Ishikawa (cell line): ENCODE measurements at regions not wholly inside any gene's neighbourhood (a gene's known extent, or its start where the extent isn't known, plus 50 kb on each side); places are given as distances from the start of the nearest gene placed in this dataset.

Source experiments
- CEBPB ChIP-seq: IDR thresholded peaks from 2 replicates; pipeline ENCODE4 v1.6.1; 2012
- CREB1 ChIP-seq: IDR thresholded peaks from 2 replicates; pipeline ENCODE4 v1.6.1; 2012; ENCODE audit warnings: low read depth
- EGR1 ChIP-seq: IDR thresholded peaks from 2 replicates; pipeline ENCODE4 v1.6.1; 2012
- EP300 ChIP-seq: IDR thresholded peaks from 2 replicates; pipeline ENCODE4 v1.6.1; 2012; ENCODE audit warnings: borderline replicate concordance
- FOXM1 ChIP-seq: IDR thresholded peaks from 2 replicates; pipeline ENCODE4 v1.6.1; 2012; ENCODE audit warnings: low read depth, borderline replicate concordance
- NFIC ChIP-seq: IDR thresholded peaks from 2 replicates; pipeline ENCODE4 v1.6.1; 2012
- RAD21 ChIP-seq: IDR thresholded peaks from 2 replicates; pipeline ENCODE4 v1.6.1; 2012; ENCODE audit warnings: low read depth
- TAF1 ChIP-seq: IDR thresholded peaks from 2 replicates; pipeline ENCODE4 v1.6.1; 2012; ENCODE audit warnings: low read depth, mild to moderate bottlenecking
- TCF12 ChIP-seq: IDR thresholded peaks from 2 replicates; pipeline ENCODE4 v1.6.1; 2012; ENCODE audit warnings: low read depth
- TEAD4 ChIP-seq: IDR thresholded peaks from 2 replicates; pipeline ENCODE4 v1.6.1; 2012
- YY1 ChIP-seq: IDR thresholded peaks from 2 replicates; pipeline ENCODE4 v1.6.1; 2012; ENCODE audit warnings: low read depth
- ZBTB7A ChIP-seq: IDR thresholded peaks from 2 replicates; pipeline ENCODE4 v1.6.1; 2012; ENCODE audit warnings: low read depth
- TF ChIP-seq, protein P1 (sequence below): IDR thresholded peaks from 2 replicates; pipeline ENCODE4 v1.6.1; 2012
- TF ChIP-seq, protein P2 (sequence below): IDR thresholded peaks from 2 replicates; pipeline ENCODE4 v1.6.1; 2012; ENCODE audit warnings: low read depth, mild to moderate bottlenecking
- TF ChIP-seq, protein P3 (sequence below): IDR thresholded peaks from 2 replicates; pipeline ENCODE4 v1.6.1; 2012

DNA sequence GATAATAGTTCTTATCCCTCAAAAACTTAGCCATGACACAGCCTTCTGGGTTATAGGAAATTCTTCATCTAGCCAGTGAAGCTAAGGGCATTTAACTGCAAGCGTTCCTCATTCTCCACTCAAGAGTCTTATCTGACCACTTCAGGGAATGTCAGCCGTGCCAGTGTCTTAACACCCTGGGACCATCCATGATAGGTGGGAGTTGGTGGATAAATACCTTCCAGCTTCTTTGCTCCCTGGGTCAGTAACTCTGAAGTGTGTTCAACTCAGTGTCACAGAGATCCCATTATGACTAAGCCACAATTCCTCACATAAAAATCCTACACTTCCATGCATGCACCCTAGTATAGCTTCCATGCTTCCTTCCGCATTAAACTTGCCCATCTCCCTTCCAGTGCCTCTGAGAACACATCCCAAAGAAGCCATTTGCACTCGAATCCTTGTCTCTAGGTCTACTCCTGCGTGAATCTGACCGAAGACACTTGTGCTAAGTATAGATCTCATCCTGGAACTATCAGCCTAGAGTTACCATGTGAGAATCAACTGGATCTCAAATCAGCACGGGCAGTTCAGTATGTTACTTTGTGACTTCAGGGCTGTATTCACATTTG is 264.3 kb upstream of the MAF start:
- TF ChIP-seq TCF12 (no peak), CREB1 (no peak), NFIC (no peak), EP300 (no peak), YY1 (no peak), CEBPB (no peak), TEAD4 (no peak), RAD21 (no peak), EGR1 (no peak), ZBTB7A (no peak), TAF1 (no peak), FOXM1 (no peak)
- TF ChIP-seq, protein P1, sequence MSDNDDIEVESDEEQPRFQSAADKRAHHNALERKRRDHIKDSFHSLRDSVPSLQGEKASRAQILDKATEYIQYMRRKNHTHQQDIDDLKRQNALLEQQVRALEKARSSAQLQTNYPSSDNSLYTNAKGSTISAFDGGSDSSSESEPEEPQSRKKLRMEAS = no peak
- TF ChIP-seq, protein P2, sequence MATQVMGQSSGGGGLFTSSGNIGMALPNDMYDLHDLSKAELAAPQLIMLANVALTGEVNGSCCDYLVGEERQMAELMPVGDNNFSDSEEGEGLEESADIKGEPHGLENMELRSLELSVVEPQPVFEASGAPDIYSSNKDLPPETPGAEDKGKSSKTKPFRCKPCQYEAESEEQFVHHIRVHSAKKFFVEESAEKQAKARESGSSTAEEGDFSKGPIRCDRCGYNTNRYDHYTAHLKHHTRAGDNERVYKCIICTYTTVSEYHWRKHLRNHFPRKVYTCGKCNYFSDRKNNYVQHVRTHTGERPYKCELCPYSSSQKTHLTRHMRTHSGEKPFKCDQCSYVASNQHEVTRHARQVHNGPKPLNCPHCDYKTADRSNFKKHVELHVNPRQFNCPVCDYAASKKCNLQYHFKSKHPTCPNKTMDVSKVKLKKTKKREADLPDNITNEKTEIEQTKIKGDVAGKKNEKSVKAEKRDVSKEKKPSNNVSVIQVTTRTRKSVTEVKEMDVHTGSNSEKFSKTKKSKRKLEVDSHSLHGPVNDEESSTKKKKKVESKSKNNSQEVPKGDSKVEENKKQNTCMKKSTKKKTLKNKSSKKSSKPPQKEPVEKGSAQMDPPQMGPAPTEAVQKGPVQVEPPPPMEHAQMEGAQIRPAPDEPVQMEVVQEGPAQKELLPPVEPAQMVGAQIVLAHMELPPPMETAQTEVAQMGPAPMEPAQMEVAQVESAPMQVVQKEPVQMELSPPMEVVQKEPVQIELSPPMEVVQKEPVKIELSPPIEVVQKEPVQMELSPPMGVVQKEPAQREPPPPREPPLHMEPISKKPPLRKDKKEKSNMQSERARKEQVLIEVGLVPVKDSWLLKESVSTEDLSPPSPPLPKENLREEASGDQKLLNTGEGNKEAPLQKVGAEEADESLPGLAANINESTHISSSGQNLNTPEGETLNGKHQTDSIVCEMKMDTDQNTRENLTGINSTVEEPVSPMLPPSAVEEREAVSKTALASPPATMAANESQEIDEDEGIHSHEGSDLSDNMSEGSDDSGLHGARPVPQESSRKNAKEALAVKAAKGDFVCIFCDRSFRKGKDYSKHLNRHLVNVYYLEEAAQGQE = no peak
- TF ChIP-seq, protein P3, sequence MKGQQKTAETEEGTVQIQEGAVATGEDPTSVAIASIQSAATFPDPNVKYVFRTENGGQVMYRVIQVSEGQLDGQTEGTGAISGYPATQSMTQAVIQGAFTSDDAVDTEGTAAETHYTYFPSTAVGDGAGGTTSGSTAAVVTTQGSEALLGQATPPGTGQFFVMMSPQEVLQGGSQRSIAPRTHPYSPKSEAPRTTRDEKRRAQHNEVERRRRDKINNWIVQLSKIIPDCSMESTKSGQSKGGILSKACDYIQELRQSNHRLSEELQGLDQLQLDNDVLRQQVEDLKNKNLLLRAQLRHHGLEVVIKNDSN = no peak

DNA sequence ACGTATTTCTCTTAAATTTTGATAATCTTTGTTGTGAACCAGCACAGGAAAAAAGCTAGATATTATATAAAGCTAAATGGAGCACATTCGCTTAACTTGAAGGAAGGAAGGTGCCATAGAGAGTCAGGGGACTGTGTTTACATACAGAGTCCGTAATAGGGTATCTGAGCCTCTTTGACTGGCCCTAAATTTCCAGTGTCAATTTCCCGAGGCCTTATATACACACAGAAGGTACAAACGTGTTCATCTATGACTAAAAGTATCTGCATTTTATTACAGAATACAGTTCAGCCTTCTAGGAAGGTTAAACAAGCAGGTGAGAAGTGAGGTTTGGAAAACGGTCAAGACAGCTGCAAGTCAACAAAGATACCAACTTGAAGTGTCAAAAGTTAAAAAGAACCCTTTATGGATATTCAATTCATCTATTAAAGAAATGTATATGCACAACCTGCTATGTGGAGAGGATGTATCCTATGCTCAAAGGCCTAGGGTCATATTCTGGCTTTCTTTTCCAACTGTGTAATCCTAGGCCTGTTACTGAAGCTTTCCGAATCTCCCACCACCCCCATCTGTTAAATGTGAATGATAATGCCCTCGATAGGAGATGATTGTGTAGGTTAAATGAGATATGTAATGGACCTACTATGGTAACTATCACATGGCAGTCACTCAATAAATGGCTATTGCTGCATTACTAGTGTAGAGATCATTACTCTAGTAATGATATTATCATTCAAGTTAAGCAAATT is 263.7 kb upstream of the MAF start:
- TF ChIP-seq EP300 = no peak

DNA sequence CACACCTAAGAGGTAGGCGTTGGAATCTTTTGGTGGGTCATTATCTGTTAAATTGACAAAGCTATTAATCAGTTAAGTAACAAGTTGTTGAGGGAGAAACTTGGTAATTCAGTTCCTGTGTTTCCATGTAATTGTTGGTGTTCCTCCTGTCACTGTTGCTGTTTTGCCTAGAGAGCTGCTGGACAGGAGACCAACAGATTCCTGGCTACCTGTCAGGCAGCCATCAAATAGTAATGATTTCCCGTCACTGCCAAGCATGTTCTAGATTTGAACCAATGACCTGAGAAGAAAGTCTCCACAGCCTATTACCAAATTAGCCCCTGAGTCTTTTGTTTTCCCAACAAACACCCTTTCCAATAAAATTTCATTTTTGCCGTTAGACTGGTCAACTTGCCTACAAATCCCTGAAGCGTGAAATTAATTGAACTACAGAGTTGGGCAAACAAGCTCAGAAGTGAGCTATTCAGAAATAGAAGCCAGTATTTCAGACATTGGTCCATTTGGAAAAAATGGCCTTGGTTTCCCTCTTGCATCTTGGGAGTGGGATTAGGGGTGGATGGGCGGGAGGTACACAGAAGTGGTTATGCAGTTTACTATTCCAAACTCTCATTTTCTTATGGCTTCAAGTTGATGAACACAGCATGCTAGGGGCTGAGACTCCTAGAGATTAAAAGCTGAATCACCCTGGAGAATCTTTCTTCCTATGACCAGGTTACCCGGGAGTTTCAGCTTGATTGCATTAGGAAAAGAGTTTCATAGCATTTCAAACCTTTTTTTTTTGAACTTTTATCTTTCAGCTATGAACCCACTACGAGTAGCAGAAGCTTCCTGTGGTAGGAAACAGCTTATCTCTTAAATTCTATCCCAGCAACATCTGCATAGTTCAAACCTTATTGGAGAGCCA is 262.8 kb upstream of the MAF start:
- TF ChIP-seq ZBTB7A = no peak
- TF ChIP-seq CREB1 = no peak

DNA sequence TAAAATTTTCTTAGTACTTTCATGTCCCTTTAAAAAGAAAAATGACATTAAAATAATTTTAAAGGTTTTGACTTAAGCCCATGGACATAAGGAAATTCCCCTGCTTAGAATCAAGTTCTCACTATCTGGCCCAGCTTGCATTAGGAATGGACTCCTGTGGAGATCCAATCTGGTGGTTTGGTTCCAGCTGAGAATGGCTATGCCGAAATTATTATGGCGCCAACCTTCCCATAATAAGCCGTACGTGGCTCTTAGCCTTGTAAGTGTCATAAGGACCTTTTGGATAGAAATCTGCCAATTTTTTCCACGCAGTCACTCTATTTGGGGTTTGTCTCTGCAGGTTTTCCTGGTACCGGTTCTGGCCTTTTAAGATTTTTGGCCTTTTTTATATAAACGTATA is 262.1 kb upstream of the MAF start:
- TF ChIP-seq CREB1 = no peak
- no peak for TF ChIP-seq TCF12
- no peak for TF ChIP-seq EGR1
- TF ChIP-seq, protein P1 = no peak
- no peak for TF ChIP-seq EP300
- TF ChIP-seq, protein P2 = no peak
- TF ChIP-seq ZBTB7A = no peak
- no peak for TF ChIP-seq RAD21
- no peak for TF ChIP-seq TAF1
- no peak for TF ChIP-seq NFIC

DNA sequence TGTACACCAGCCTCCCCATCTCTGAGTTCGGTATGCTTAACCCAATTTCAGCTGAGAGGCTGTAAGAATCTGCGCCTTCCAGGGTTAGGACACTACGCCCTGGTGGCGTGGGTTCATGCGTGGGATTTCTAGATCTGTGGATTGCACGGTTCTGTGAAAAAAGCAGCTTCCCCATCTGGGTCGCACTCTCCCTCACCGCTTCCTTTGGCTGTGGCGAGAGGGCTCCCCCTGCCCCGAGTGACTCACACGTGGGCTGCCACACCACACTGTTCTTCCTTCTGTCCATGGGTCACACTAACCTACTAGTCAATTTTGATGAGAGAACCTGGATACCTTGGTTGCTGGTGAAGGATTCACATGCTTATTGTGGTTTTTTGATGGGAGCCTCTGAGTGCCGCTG is 256.0 kb upstream of the MAF start:
- TF ChIP-seq, protein P1 = no peak
- TF ChIP-seq RAD21 = no peak
- no peak for TF ChIP-seq FOXM1
- no peak for TF ChIP-seq TEAD4
- TF ChIP-seq NFIC = no peak
- no peak for TF ChIP-seq TAF1
- TF ChIP-seq ZBTB7A = no peak
- TF ChIP-seq, protein P2 = no peak
- TF ChIP-seq CREB1 = no peak
- no peak for TF ChIP-seq CEBPB
